ENCODE measurements at regions not wholly inside any gene's neighbourhood (a gene's known extent, or its start where the extent isn't known, plus 50 kb on each side); places are given as distances from the start of the nearest gene placed in this dataset.

- Histone ChIP-seq H3K4me3 (ENCODE audit: insufficient read depth, low read depth, low read length) (no peak overlapping the region), H3K4me1 (ENCODE audit: control insufficient read depth, insufficient read depth, low read length) (peaks cover 1% of the 10 kb centered on the region; the same call in 1 of the 2 replicates), H2BK20ac (ENCODE audit: low read depth, low read length) (no peak overlapping the region), H3K36me3 (ENCODE audit: control insufficient read depth, insufficient read depth, low read length) (no peaks in the 10 kb centered on the region), H3K9me3 (ENCODE audit: control insufficient read depth, insufficient read depth, low read length) (no peaks in the 10 kb centered on the region), H2AK9ac (replicated peaks; ENCODE audit: low read depth, low read length, poor library complexity) (no peak overlapping the region), H3K9ac (ENCODE audit: low read depth, low read length) (no peak overlapping the region), H3K56ac (ENCODE audit: extremely low read depth, insufficient read depth, low read length) (no peak overlapping the region), H2BK120ac (ENCODE audit: low read depth, low read length) (no peak overlapping the region), H3K9me1 (ENCODE audit: insufficient read depth, low read length) (no peaks in the 10 kb centered on the region; the same call in 1 of the 2 replicates), H2BK15ac (ENCODE audit: low read depth, low read length) (no peak overlapping the region), H3K4me2 (ENCODE audit: low read depth, low read length) (no peak overlapping the region), H3K14ac (replicated peaks; ENCODE audit: low read depth, low read length) (no peak overlapping the region), H2AK5ac (ENCODE audit: low read depth, low read length) (no peak overlapping the region), H3K79me1 (ENCODE audit: low read depth in 1 of 2, low read length in 2 of 2) (no peaks in the 10 kb centered on the region), H4K8ac (ENCODE audit: low read depth in 2 of 2, low read length in 2 of 2) (no peak overlapping the region), H3K27me3 (ENCODE audit: control insufficient read depth, insufficient read depth, low read length) (no peaks in the 10 kb centered on the region), H3K18ac (ENCODE audit: low read depth, low read length) (no peak overlapping the region), H4K91ac (ENCODE audit: insufficient read depth, low read depth, low read length) (no peak overlapping the region), H3K23ac (ENCODE audit: low read depth, low read length) (no peak overlapping the region), H2BK5ac (ENCODE audit: low read depth, low read length, poor library complexity, severe bottlenecking) (no peak overlapping the region), H3K27ac (ENCODE audit: insufficient read depth, low read length) (no peak overlapping the region), H4K20me1 (ENCODE audit: insufficient read depth, low read length) (no peaks in the 10 kb centered on the region), H3K4ac (ENCODE audit: low read depth, low read length) (no peak overlapping the region), H2AFZ (replicated peaks; ENCODE audit: low read length, poor library complexity) (no peak overlapping the region), H4K5ac (ENCODE audit: low read depth, low read length) (no peak overlapping the region)
- in situ Hi-C loops (cut with MboI; ENCODE audit: low sequenced_read_pairs) (no loop called here), dilution Hi-C loops (cut with HindIII; ENCODE audit: low sequenced_read_pairs, unreplicated experiment) (no loop called here), intact Hi-C loops (cut with micrococcal nuclease) (loop anchor here (10.0 kb wide), 1 partner anchor 54 kb away; no protein-coding TSS in a partner anchor)
- no TSS peak for BruUV-seq (replicated peaks)
- CTCF ChIA-PET = interaction anchor here (0.7 kb wide), 1 partner anchor 22 kb away, joined by 3 read pairs; no protein-coding TSS in a partner anchor
- POLR2A ChIA-PET (ENCODE audit: unreplicated experiment) = no interaction called here
- TF ChIP-seq MAZ (IDR thresholded peaks at IDR 0.05; ENCODE audit: borderline replicate concordance, low read depth, low read length) (no peak), ELK1 (IDR thresholded peaks at IDR 0.05; ENCODE audit: borderline replicate concordance, low read depth, low read length) (no peak), POLR2A (IDR thresholded peaks at IDR 0.05; ENCODE audit: low read depth, low read length) (no peak), SMC3 (IDR thresholded peaks at IDR 0.05; ENCODE audit: low read depth, low read length) (no peak), FOS (IDR thresholded peaks at IDR 0.05; ENCODE audit: low read depth, low read length) (no peak), RCOR1 (IDR thresholded peaks at IDR 0.05; ENCODE audit: insufficient replicate concordance, low read length) (no peak), BHLHE40 (IDR thresholded peaks at IDR 0.05; ENCODE audit: low read depth, low read length) (no peak), NFE2L2 (IDR thresholded peaks at IDR 0.05; ENCODE audit: low read depth, low read length) (no peak), RFX5 (IDR thresholded peaks at IDR 0.05; ENCODE audit: low read depth, low read length) (no peak), CEBPB (IDR thresholded peaks at IDR 0.05; ENCODE audit: low read depth, low read length) (no peak), MXI1 (IDR thresholded peaks at IDR 0.05; ENCODE audit: borderline replicate concordance, low read depth, low read length) (no peak)
- ATAC-seq (ENCODE audit: low read depth) = no peak
- DNase-seq = no peak
These were observed 81.6 kb upstream of the IVNS1ABP start for GRCh38 chr1:185398599-185398998.

All from IMR-90 (cell line).